ENCODE measurements at regions not wholly inside any gene's neighbourhood (a gene's known extent, or its start where the extent isn't known, plus 50 kb on each side); places are given as distances from the start of the nearest gene placed in this dataset.

DNA sequence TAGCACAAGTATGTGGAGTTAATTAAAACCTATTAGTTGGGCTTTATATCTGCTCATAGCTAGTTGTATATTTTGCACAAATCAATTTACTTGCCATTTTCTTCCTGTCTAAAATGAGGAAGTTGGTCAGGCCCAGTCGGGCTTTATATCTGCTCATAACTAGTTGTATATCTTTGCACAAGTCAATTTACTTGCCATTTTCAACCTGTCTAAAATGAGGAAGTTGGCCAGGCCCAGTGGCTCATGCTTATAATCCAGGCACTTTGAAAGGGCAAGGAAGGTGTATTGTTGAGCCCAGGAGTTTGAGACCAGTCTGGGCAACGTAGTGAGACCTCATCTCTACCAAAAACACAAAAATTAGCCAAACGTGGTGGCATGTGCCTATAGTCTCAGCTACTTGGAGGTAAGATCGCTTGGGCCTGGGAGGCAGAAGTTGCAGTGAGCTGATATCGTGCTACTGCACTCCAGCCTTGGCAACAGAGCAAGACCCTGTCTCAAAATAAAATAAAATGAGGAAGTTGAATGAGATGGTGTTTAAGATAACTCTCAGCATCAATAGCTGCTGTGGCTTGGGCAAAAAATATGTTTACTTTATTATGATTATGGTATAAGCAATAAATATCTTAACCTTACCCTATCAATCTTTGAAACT is 1558.6 kb upstream of the RAG2 start:
- TF ChIP-seq, protein P1, sequence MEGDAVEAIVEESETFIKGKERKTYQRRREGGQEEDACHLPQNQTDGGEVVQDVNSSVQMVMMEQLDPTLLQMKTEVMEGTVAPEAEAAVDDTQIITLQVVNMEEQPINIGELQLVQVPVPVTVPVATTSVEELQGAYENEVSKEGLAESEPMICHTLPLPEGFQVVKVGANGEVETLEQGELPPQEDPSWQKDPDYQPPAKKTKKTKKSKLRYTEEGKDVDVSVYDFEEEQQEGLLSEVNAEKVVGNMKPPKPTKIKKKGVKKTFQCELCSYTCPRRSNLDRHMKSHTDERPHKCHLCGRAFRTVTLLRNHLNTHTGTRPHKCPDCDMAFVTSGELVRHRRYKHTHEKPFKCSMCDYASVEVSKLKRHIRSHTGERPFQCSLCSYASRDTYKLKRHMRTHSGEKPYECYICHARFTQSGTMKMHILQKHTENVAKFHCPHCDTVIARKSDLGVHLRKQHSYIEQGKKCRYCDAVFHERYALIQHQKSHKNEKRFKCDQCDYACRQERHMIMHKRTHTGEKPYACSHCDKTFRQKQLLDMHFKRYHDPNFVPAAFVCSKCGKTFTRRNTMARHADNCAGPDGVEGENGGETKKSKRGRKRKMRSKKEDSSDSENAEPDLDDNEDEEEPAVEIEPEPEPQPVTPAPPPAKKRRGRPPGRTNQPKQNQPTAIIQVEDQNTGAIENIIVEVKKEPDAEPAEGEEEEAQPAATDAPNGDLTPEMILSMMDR (IDR thresholded peaks at IDR 0.05), result no peak
- Histone ChIP-seq H3K27ac (no peak overlapping the region), H3K4me3 (no peak overlapping the region)

DNA sequence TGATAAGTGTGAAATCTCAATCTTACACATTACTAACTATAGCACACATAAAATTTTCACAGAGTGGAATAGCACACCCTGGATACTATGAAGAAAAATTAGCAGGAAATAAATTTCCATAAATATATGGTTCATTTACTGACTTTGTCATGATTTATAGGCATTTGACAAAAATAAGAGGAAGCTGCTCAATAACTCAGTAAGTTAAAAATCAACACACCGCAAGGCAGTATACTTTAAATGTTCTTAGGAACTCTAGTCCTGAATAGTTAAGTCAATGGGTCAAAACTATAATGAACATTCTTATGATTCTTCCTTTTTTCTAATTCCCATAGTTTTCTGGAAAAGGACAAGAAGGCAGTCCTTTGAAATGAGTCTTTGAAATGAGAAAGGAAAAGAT is 1557.8 kb upstream of the RAG2 start:
- TF ChIP-seq, protein P1 (IDR thresholded peaks at IDR 0.05), result no peak
- no peak overlapping the region for H3K4me3 ChIP-seq
- no peak overlapping the region for H3K27ac ChIP-seq
- DNase-seq (ENCODE audit: low spot score), result no peak

More for the DNA sequence above, 1558.6 kb upstream of the RAG2 start:
- DNase-seq (ENCODE audit: low spot score), result no peak

DNA sequence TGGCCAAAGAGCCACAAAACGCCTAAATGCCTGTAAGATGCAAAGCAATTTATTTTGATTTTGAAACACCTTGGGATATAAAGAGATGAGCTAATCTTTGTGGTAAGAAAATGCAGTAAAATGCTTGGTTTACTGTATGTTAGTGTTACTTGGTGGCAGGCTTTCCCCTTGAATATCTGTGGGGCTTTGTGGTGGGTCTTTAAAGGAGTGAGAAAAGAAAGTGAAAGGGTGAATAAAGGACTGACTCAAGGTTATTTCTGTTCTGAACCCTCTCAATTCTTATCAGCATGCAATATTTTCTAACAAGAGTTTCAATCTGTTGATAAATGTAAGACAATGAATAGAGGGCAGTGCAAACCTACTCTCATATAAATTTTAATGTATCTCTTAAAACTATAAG is 1555.9 kb upstream of the RAG2 start:
- H3K27ac ChIP-seq, result no peak overlapping the region

DNA sequence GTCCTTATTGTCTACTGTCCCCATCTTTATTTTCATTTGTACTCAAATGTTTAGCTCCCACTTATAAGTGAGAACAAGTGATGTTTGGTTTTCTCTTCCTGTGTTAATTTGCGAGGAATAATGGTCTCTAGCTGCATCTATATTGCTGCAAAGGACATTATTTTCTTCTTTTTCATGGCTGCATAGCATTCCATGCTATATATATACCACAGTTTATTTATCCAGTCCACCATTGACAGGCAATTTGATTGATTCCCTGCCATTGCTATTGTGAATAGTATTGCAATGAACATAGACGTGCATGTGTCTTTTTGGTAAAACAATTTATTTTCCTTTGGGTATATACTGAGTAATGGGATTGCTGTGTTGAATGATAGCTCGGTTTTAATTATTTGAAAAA is 1545.8 kb upstream of the RAG2 start:
- H3K4me3 ChIP-seq, result no peak overlapping the region
- no peak for DNase-seq (ENCODE audit: low spot score)
- TF ChIP-seq, protein P1 (IDR thresholded peaks at IDR 0.05), result no peak
- H3K27ac ChIP-seq, result no peak overlapping the region

More for the DNA sequence above, 1555.9 kb upstream of the RAG2 start:
- no peak overlapping the region for H3K4me3 ChIP-seq
- TF ChIP-seq, protein P1 (IDR thresholded peaks at IDR 0.05), result no peak
- no peak for DNase-seq (ENCODE audit: low spot score)

DNA sequence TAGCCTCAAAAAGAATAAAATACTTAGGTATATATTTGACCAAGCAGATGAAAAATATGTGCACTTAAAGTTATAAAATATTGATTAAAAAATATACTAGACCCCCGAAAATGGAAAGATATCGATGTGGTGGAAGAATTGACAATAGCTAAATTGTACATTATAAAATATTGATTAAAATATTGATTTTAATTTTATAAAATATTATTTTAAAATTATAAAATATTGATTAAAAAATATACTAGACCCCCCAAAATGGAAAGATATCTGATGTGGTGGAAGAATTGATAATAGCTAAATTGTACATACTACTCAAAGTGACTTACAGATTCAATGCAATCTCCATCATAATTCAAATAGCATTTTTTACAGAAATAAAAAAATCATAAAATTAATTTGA is 1540.9 kb upstream of the RAG2 start:
- DNase-seq (ENCODE audit: low spot score), result no peak
- Histone ChIP-seq H3K27ac (no peak overlapping the region), H3K4me3 (no peak overlapping the region)
- TF ChIP-seq, protein P1 (IDR thresholded peaks at IDR 0.05), result no peak

DNA sequence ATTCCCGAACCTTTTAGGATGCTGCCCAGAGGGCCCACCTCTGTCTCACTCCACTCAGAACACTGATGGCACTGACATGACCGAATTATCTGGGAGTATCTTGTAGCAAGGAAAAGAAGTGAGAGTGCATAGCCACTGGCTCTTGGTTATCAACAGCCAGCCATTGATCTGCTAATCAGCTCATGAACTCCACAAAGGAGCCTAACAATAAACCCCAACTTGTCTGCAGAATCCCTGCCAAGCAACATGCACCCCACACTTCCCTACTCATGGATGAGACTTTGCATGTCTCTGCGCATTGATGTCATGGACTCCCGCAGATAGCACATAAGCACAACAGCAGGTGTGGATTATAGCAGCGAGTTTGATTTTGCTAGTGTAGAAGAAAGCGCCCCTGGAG is 1538.9 kb upstream of the RAG2 start:
- H3K4me3 ChIP-seq, result no peak overlapping the region
- DNase-seq (ENCODE audit: low spot score), result no peak
- no peak overlapping the region for H3K27ac ChIP-seq
- TF ChIP-seq, protein P1 (IDR thresholded peaks at IDR 0.05), result no peak

DNA sequence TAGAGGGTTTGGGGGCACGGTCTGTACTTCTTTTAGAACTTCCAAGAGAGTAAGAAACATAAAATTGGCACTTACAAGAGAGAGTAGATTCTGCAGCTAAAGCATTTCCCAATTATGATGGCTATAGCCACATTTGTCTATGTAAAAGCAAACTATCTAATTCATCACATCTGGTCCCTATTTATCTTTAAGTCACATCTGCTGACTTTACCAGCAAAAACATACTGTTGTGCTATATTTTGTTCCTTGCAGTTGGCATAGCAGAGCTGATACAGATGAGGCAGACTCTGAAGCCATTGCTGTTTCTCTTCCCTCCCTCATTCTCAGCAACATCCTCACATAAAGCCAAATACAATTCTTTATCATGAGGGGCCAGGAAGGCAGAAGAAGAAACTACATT is 1533.5 kb upstream of the RAG2 start:
- Histone ChIP-seq H3K27ac (no peak overlapping the region), H3K4me3 (no peak overlapping the region)
- no peak for DNase-seq (ENCODE audit: low spot score)
- TF ChIP-seq, protein P1 (IDR thresholded peaks at IDR 0.05), result no peak

Measured in coronary artery (tissue), 2 donors.